GM23338 (cell line): ENCODE measurements at regions not wholly inside any gene's neighbourhood (a gene's known extent, or its start where the extent isn't known, plus 50 kb on each side); places are given as distances from the start of the nearest gene placed in this dataset.

ENCODE experiments used
- ATAC-seq: fragments of 200-7000 bp; cut with Tn5 transposase; 3 replicates; pipeline ENCODE4 v1.9.1; 2020
- DNase-seq: peaks from one replicate; pipeline ENCODE4 v3.0.0-alpha.2; 2015; ENCODE audit warnings: low spot score
- H2AFZ ChIP-seq: fragments of 200-600 bp; sonication (generic); 2 replicates; pipeline ENCODE4 v1.8.0; 2016; ENCODE audit warnings: antibody characterized with exemption, mild to moderate bottlenecking, moderate library complexity
- H3F3A ChIP-seq: fragments of 200-600 bp; sonication (generic); replicated peaks from 2 replicates; pipeline ENCODE4 v1.8.0; 2017; ENCODE audit warnings: antibody characterized with exemption, mixed run types, low read depth
- H3K27ac ChIP-seq: fragments of 200-600 bp; sonication (generic); 2 replicates; pipeline ENCODE4 v1.6.1; 2016; ENCODE audit warnings: low read depth
- H3K27me3 ChIP-seq: fragments of 200-600 bp; sonication (generic); 2 replicates; pipeline ENCODE4 v1.8.0; 2016; ENCODE audit warnings: mild to moderate bottlenecking, mixed run types, moderate library complexity; ENCODE audit not compliant: insufficient read depth
- H3K36me3 ChIP-seq: fragments of 200-600 bp; sonication (generic); 2 replicates; pipeline ENCODE4 v1.8.0; 2016; ENCODE audit warnings: mild to moderate bottlenecking; ENCODE audit not compliant: insufficient read depth
- H3K4me1 ChIP-seq: fragments of 200-600 bp; sonication (generic); 2 replicates; pipeline ENCODE4 v1.8.0; 2016; ENCODE audit warnings: mild to moderate bottlenecking, moderate library complexity; ENCODE audit not compliant: insufficient read depth
- H3K4me2 ChIP-seq: fragments of 200-600 bp; sonication (generic); 2 replicates; pipeline ENCODE4 v1.7.1; 2017; ENCODE audit warnings: mixed run types
- H3K4me3 ChIP-seq: fragments of 200-600 bp; sonication (generic); 2 replicates; pipeline ENCODE4 v1.6.1; 2016; ENCODE audit warnings: mixed run types
- H3K79me2 ChIP-seq: fragments of 200-600 bp; sonication (generic); replicated peaks from 2 replicates; pipeline ENCODE4 v1.8.0; 2017; ENCODE audit warnings: mild to moderate bottlenecking; ENCODE audit not compliant: insufficient read depth
- H3K9me2 ChIP-seq: fragments of 200-600 bp; sonication (generic); 2 replicates; pipeline ENCODE4 v1.8.0; 2017; ENCODE audit not compliant: insufficient read depth
- H4K20me1 ChIP-seq: fragments of 200-600 bp; sonication (generic); replicated peaks from 2 replicates; pipeline ENCODE4 v1.8.0; 2017; ENCODE audit warnings: mild to moderate bottlenecking; ENCODE audit not compliant: insufficient read depth
- H3K27ac Mint-ChIP-seq: 2 replicates; pipeline ENCODE4 v1.8.0; 2020; ENCODE audit warnings: inconsistent platforms, mild to moderate bottlenecking, moderate library complexity, mixed read lengths
- H3K27me3 Mint-ChIP-seq: 3 replicates; pipeline ENCODE4 v1.8.0; 2022; ENCODE audit warnings: low read depth, mild to moderate bottlenecking, moderate library complexity, mixed read lengths, inconsistent platforms; ENCODE audit not compliant: insufficient read depth, poor library complexity
- H3K36me3 Mint-ChIP-seq: 3 replicates; pipeline ENCODE4 v1.8.0; 2021; ENCODE audit warnings: low read depth, mild to moderate bottlenecking, inconsistent platforms, moderate library complexity, mixed read lengths
- H3K4me1 Mint-ChIP-seq: 3 replicates; pipeline ENCODE4 v1.8.0; 2020; ENCODE audit warnings: mild to moderate bottlenecking, inconsistent platforms, mixed read lengths
- H3K4me3 Mint-ChIP-seq: 3 replicates; pipeline ENCODE4 v1.8.0; 2021; ENCODE audit warnings: moderate library complexity, mild to moderate bottlenecking, inconsistent platforms, mixed read lengths
- H3K9me3 Mint-ChIP-seq: 3 replicates; pipeline ENCODE4 v1.8.0; 2020; ENCODE audit warnings: moderate library complexity, mild to moderate bottlenecking, inconsistent platforms, mixed read lengths
- CREB1 ChIP-seq: fragments of 250-450 bp; sonication (Bioruptor Pico); IDR thresholded peaks from 2 replicates; pipeline ENCODE4 v1.5.0; 2020; ENCODE audit warnings: low read depth, mild to moderate bottlenecking, moderate library complexity
- CTCF ChIP-seq, 2 experiments: fragments of 200-600 bp in 1 of 2; sonication (generic) in 1 of 2; conservative IDR thresholded peaks; 2 replicates each; pipeline versions ENCODE4 v1.5.1 to v1.6.1; 2016 to 2017; ENCODE audit warnings: antibody characterized with exemption in 2 of 2, low read depth in 2 of 2, mild to moderate bottlenecking in 2 of 2, moderate library complexity in 1 of 2
- ETS1 ChIP-seq: IDR thresholded peaks from 2 replicates; pipeline ENCODE4 v1.6.1; 2016; ENCODE audit warnings: antibody characterized with exemption
- EZH2 ChIP-seq: fragments of 200-600 bp; sonication (generic); IDR thresholded peaks from one replicate; pipeline ENCODE4 v1.8.0; 2017; ENCODE audit warnings: antibody characterized with exemption, mild to moderate bottlenecking, low read depth; ENCODE audit not compliant: unreplicated experiment
- EZH2phosphoT487 ChIP-seq: fragments of 200-600 bp; sonication (generic); IDR thresholded peaks from one replicate; pipeline ENCODE4 v1.8.1; 2018; ENCODE audit warnings: antibody characterized with exemption; ENCODE audit not compliant: unreplicated experiment
- JUNB ChIP-seq: IDR thresholded peaks from one replicate; pipeline ENCODE4 v1.6.1; 2016; ENCODE audit warnings: antibody characterized with exemption; ENCODE audit not compliant: unreplicated experiment
- NANOG ChIP-seq: IDR thresholded peaks from 2 replicates; pipeline ENCODE4 v1.6.1; 2016; ENCODE audit warnings: antibody characterized with exemption, borderline replicate concordance
- POLR2AphosphoS5 ChIP-seq: IDR thresholded peaks from 2 replicates; pipeline ENCODE4 v1.6.1; 2016; ENCODE audit warnings: antibody characterized with exemption, low read depth
- REST ChIP-seq: IDR thresholded peaks from one replicate; pipeline ENCODE4 v1.6.1; 2018; ENCODE audit warnings: antibody characterized with exemption; ENCODE audit not compliant: unreplicated experiment
- STAT1 ChIP-seq: IDR thresholded peaks from one replicate; pipeline ENCODE4 v1.6.1; 2016; ENCODE audit warnings: antibody characterized with exemption; ENCODE audit not compliant: unreplicated experiment
- ZNF114 ChIP-seq: fragments of 250-450 bp; sonication (Bioruptor Pico); IDR thresholded peaks from 2 replicates; pipeline ENCODE4 v1.5.0; 2020; ENCODE audit warnings: mild to moderate bottlenecking, moderate library complexity
- ZNF331 ChIP-seq: fragments of 250-450 bp; sonication (Bioruptor Pico); IDR thresholded peaks from 2 replicates; pipeline ENCODE4 v1.5.0; 2020; ENCODE audit warnings: low read depth, mild to moderate bottlenecking, moderate library complexity
- ZNF462 ChIP-seq: fragments of 250-450 bp; sonication (Bioruptor Pico); IDR thresholded peaks from 2 replicates; pipeline ENCODE4 v1.5.0; 2020; ENCODE audit warnings: mild to moderate bottlenecking, moderate library complexity

- Mint-ChIP-seq H3K4me3 (no peak overlapping the region), H3K27ac (no peak overlapping the region), H3K36me3 (peaks cover 10% of the 10 kb centered on the region; the same call in 1 of the 3 replicates), H3K27me3 (peaks cover 2% of the 10 kb centered on the region), H3K9me3 (peaks cover 20% of the 10 kb centered on the region), H3K4me1 (peaks cover 7% of the 10 kb centered on the region; the same call in 2 of the 3 replicates)
- H2AFZ ChIP-seq, result no peak overlapping the region
- no peak for TF ChIP-seq ZNF331 (CRISPR knock-in tag)
- no peak for TF ChIP-seq CTCF (conservative IDR thresholded peaks at IDR 0.05; ENCODE audit: low read depth in 2 of 2)
- no peak for TF ChIP-seq CREB1 (CRISPR knock-in tag)
- TF ChIP-seq ETS1, result no peak
- no peak for TF ChIP-seq REST
- TF ChIP-seq ZNF462 (CRISPR knock-in tag), result no peak
- TF ChIP-seq POLR2AphosphoS5, result no peak
- TF ChIP-seq NANOG, result no peak
- TF ChIP-seq STAT1, result no peak
- no peak for TF ChIP-seq JUNB
- TF ChIP-seq EZH2phosphoT487, result no peak
- no peak for TF ChIP-seq EZH2
- no peak for TF ChIP-seq ZNF114 (CRISPR knock-in tag)
- no peaks in the 10 kb centered on the region for H3K79me2 ChIP-seq
- no peaks in the 10 kb centered on the region for H3K4me1 ChIP-seq
- H3K27ac ChIP-seq, result no peak overlapping the region
- no peaks in the 10 kb centered on the region for H4K20me1 ChIP-seq
- DNase-seq (no peak), ATAC-seq (no peak)
- H3K9me2 ChIP-seq, result 0 out of 2 replicates have a peak, but pooled peaks cover 12% of the 10 kb centered on the region
- no peaks in the 10 kb centered on the region for H3K27me3 ChIP-seq
- no peaks in the 10 kb centered on the region for H3F3A ChIP-seq
- H3K36me3 ChIP-seq, result no peaks in the 10 kb centered on the region
- no peak overlapping the region for H3K4me3 ChIP-seq
- H3K4me2 ChIP-seq, result no peak overlapping the region
These were observed 204.2 kb downstream of the NFKBIZ start for GRCh38 chr3:102053375-102053989.
